ENCODE measurements at regions not wholly inside any gene's neighbourhood (a gene's known extent, or its start where the extent isn't known, plus 50 kb on each side); places are given as distances from the start of the nearest gene placed in this dataset.
"Not testable (repeated sequence)": the region's sequence is repeated elsewhere in the genome, so short reads cannot be mapped to it uniquely, and the experiment has no call there.

DNA sequence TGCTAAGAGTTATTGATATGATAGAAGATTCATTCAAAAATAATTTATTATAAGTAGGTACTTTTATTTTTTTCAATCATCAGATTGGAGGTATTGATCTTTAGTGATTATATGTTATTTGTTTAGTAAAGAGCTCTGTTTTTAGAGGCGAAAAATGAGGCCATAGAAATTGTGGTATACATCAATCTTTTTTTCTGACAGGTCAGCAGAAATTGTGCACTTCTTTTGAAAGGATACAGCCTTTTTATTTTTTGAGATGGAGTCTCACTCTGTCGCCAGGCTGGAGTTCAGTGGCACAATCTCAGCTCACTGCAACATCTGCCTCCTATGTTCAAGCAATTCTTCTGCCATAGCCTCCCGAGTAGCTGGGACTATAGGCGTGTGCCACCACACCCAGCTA is 292.1 kb downstream of the BAMBI start:
- DNase-seq: no peak

DNA sequence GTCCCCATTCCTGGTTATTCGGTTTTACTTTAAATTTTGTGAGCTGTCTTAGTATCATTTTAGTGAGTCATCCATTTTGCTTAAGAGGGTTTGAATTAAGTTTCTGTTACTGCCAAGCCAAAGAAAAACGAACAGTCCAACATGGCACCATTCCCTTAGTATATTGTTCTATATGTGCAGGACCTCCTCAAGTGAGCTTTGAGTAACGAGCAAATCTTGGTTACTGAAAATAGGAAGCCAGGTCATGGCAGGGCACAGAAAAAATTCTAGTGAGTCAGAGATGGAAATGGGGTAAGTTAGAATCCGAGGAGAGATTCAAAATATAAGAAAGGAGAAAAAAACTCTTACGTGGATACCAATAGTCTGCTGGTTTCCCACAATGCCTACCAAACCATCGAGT is 292.9 kb downstream of the BAMBI start:
- DNase-seq: no peak

GRCh38 chr10:28971255-28971654 is 293.9 kb downstream of the BAMBI start:
- DNase-seq: no peak

DNA sequence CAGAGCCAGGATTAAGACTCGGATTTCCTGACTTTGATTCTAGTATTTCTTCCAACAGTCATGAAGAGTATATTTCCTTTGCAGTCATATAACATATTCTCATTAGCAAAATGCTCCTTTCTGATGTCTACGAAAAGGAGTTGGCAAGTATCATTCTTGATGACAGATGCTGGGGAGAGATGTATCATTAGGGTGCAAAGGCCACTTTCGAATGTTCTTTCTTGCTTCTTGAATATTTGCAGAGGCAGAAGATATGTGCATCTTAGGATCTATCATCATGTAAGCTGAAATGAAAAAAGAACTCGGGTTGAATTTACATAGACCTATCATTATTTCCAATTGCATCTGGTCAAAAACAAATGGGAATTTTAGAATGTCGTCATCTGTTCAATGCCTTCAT is 294.4 kb downstream of the BAMBI start:
- no peak for DNase-seq

GRCh38 chr10:28973309-28973972 is 296.1 kb downstream of the BAMBI start:
- DNase-seq: no peak

GRCh38 chr10:28975891-28976531 is 298.7 kb downstream of the BAMBI start:
- DNase-seq: no peak

DNA sequence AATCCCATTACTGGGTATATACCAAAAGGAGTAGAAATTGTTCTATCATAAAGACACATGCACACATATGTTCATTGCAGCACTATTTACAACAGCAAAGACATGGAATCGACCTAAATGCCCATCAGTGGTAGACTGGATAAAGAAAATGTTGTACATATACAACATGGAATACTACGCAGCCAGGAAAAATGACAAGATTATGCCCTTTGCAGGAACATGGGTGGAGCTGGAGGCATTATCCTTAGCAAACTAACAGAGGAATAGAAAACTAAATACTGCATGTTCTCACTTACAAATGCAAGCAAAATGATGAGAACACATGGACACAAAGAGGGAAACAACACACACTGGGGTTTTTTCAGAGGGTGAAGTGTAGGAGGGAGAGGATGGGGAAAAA is 300.2 kb downstream of the BAMBI start:
- no peak for DNase-seq

DNA sequence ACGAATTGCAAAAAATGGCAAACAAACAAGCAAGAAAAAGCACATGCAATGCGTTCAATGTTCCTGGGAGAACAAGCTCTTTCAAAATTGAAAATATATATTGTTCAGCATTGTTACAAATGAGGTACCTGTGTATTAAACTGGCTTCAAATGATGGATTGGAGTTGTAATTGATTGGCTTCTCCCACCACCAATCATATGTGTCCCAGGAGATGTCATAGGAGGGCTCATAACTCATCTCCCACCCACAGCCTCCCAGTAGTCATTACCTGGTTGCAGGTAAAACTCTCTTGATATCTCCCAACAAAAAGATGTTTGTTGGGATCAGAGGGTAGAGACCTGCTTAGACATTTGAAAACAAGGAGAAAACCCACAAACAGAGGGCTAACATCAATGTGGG is 302.9 kb downstream of the BAMBI start:
- no peak for DNase-seq

DNA sequence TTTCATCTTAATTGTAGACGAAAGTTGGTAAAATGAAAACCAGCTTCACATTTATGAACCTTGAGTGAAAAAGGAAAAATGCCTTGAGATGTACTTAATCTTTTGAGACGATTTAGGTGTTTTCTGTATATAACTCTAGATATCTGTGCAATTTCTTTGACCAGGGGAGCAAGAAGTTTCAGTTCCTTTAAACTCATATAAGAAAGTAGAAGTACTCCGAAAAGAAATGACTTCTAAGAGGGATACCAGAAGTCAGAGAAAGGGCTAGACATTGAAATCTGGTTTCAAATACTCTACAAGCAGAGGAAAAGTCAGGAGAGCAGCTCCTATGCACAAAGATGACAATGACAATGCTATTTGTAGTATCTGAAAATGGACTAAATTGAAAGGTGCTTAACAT is 303.7 kb downstream of the BAMBI start:
- no peak for DNase-seq

DNA sequence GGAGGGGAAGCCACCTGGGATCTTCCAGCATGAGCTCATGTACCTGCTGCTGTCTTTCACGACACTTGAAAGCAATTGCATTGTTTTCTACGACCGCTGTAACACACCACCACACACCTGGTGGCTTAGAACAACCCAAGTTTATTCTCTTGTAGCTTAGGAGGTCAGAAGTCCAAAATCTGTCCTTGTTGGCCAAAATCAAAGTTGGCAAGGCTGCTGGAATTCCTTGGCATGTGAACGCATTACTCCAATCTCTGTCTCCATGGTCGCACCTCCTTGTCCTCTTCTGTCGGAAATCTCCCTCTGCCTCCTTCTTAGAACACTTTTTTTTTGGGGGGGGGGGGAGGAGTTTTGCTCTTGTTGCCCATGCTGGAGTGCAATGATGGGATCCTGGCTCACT is 305.7 kb downstream of the BAMBI start:
- DNase-seq: no peak

DNA sequence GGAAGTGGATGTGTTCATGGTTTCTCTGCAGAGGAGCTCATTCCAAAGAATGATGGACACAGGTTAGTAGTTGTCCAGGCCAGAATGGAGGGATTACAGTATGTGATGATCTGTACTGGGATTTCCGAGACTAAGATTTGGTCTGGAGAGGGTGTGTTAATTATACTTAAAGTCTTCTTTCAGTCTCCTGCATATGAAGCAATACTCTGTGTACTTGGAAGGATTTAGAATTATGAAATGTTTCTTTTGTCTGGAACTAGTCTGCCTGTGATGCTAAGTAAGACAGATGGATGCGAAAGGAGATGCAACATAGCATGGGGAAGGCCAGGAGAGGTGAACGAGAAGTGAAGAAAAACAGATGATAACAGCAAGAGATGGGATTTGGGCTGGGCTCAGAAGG is 305.1 kb upstream of the LYZL1 start:
- DNase-seq: no peak

GRCh38 chr10:28984431-28984830 is 304.4 kb upstream of the LYZL1 start:
- DNase-seq: peak; percentile 19

DNA sequence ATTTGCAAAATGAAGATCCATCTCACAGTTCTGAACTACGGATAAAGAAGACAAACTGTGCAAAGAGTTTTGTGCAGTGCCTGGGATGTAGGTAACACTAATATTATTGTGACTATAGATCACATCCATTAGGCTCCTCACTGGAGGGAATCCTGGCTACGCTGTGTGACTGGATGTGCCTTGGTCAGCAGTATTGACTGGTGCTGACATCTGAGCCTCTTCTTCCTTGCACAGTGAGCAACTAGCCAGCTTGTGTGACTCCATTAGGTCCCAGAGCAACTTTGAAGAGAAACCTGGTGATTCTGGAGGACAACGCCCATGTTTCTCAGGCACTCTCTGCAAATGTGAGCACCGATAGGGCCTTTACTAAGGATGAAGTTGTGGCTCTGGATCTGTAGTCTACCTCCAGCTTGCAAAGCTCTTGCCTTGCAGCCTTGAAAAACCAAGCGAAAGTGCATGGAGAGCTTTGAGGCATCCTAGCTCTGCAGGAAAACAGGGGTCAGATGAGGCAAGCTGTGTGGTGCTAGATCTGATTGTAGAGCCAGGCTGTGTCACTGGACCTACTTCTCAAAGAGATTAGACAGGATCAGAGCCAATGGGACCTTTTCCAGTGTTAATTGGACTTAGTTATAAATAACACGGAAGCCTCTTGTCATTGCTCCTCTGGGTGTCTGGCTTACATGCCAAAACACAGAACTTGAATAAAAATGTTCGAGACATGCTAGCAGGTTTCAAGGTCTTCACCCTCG is 303.6 kb upstream of the LYZL1 start:
- no peak for DNase-seq

GRCh38 chr10:28986117-28986792 is 302.6 kb upstream of the LYZL1 start:
- no peak for DNase-seq

GRCh38 chr10:28986856-28987255 is 302.0 kb upstream of the LYZL1 start:
- no peak for DNase-seq

- no peak for DNase-seq
These were observed 301.1 kb upstream of the LYZL1 start for GRCh38 chr10:28987555-28988320.

DNA sequence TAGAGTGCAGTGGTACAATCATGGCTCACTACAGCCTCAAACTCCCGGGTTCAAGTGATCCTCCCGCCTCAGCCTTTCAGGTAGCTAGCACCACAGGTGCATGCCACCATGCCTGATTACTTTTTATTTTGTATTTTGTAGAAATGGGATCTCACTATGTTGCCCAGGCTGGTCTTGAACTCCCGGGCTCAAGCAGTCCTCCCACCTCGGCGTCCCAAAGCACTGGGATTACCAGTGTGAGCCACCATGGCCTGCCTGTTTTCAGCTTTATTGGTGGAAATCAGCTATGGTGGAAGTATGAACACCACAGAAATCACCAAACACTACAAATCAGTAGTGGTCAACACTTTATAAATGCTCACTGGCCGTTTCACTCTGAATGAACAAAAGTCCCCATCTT is 299.9 kb upstream of the LYZL1 start:
- no peak for DNase-seq

DNA sequence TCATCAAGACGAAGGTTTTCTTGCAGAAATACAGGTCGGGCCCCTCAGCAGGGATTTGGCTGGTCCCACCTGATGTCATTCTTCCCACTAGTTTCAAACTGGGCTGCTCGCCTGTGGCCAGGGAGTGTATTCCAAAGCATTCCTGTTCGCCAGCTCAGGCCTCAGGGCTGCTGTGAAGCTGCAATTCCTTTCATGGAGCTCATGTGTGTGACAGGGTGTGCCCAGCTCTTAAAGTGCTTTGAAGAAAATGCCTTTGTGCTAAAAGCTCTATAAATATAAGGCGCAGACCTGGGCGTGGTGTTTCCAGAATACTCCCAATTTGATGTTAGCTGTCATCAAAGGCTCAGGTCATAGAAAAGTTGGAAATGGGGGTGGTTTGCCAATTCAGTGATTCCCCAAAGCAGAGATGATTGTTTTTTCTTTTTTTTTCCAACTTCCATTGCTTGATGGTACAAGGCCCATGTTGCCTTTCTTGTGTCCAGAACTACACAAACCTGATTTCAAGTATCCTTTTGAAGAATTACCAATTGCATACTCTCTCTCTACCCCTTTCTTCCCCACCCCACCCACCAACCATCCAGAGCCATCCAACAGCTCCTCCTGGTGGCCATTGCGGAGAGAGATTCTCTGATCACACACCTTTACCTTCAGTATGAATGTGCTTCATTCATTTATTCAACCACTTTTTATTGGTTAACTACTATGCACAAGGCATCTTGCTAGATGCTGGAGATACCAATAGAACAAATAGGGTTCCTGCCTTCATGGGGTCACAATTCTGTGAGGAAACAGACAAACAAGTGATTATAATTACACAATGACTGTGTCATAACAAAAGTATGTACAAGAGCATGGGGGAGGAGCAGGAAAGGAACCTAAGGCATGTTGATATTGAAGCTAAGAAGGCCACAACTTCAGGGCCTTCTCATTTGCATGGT is 297.3 kb upstream of the LYZL1 start:
- no peak for DNase-seq

DNA sequence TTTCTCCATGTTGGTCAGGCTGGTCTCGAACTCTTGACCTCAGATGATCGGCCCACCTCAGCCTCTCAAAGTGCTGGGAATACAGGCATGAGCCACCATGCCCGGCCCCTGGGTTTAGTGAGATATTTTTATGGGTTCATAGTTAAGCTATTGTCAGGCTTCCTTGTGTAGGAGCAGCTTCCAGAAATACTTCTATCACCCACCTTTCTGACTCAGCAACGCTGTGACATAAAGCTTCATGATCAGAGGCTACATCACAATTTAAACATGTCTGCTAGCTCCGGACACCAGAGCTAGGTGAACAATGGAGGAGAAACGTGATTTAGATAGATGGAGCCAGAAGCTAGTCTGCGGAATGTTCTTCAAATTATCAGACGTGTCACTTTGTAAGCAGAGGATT is 295.8 kb upstream of the LYZL1 start:
- no peak for DNase-seq

DNA sequence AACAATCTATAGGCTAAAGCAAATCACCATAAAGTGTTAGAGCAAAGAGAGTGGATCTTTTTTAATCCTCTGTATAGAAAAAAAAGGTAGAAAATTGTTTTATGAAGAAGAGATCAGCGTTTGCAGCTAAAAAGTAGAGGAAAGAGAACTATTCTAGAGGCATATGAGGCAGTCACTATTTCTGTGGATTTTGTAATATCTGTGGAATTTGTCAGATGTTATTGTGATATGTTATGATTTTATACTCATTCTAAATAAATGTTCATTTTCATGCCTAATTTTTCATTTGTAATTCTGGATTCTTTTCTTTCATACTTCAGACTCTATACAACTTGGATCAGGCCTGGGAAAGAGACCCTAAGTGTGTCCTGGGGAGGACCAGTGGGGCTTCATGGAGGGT is 295.0 kb upstream of the LYZL1 start:
- no peak for DNase-seq

DNA sequence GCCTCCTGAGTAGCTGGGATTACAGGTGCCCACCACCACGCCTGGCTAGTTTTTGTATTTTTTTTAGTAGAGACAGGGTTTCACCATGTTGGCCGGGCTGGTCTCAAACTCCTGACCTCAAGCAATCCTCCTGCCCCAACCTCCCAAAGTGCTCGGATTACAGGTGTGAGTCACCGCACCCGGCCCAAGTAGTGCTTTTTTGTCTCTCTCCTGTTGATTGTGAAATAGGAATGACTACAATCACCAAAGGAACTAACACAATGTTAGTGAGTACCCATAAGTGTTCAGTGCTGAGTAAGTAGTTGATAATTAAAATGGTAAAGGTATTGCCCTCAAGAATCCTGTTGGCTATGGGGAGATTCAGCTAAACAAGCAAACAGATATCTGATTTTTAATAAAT is 294.1 kb upstream of the LYZL1 start:
- DNase-seq: not testable (repeated sequence)

DNA sequence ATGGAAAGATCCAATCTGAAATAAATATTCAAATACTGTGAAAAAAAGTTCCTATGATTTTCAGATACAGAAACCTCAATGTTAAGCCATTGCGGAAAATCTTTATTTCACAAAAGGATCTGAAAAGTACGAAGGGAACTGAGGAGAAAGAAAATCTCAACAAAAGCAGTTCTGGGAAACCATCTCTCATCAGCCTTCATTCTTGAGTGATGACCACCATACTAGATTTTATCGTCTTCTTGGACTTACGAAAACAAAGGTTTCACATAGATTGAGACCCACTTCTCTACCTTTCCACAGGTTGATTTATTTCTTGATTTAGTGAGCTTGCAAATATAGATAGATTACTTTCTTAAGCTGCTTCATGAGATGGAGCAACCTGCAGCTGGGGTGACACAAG is 293.4 kb upstream of the LYZL1 start:
- no peak for DNase-seq

Measured in T1000 (cell line).